ENCODE measurements at regions not wholly inside any gene's neighbourhood (a gene's known extent, or its start where the extent isn't known, plus 50 kb on each side); places are given as distances from the start of the nearest gene placed in this dataset.
"Not testable (repeated sequence)": the region's sequence is repeated elsewhere in the genome, so short reads cannot be mapped to it uniquely, and the experiment has no call there.

DNA sequence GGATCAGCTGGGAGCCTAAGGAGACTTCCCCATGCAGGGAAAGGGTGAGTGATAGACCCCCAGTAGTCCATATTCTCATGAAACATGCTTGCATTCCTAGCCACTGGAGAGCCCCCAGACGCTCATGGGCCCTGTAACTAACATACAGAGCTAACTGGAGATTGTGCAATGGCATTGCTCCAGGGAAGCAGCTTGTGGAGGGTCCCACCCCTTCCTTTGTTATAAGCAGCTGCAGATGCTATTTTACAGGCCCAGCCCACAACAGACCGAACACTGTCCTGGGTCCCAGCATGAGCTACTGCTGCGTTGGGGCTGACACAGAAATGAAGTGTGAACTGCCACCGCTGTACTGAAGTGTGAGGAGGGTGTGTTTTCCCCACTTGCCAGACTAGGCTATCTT lies 1465.7 kb upstream of the DIAPH2 start:
- intact Hi-C loops (cut with DNase I) = no loop called here
- DNase-seq (ENCODE audit: low spot score) = no peak

DNA sequence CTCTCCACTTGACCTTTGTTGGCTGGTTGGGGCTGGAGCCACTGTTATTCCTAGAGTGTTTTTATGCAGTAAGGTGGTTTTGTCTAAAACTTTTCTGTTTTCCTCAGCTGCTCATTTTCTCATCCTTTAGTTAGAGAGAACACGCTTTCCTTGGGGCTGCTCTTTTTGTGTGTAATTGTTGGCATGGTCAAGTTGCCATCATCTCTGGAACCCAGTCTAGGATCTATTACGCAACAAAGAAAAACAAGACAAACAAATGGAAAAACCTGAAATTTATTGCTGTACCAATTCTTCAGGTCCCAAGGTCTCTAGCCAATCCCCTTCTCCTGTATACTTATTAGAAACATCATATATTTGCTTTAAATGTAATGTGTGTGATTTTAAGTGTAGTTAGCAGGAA lies 1436.3 kb upstream of the DIAPH2 start:
- intact Hi-C loops (cut with DNase I) = no loop called here
- no peak for DNase-seq (ENCODE audit: low spot score)

DNA sequence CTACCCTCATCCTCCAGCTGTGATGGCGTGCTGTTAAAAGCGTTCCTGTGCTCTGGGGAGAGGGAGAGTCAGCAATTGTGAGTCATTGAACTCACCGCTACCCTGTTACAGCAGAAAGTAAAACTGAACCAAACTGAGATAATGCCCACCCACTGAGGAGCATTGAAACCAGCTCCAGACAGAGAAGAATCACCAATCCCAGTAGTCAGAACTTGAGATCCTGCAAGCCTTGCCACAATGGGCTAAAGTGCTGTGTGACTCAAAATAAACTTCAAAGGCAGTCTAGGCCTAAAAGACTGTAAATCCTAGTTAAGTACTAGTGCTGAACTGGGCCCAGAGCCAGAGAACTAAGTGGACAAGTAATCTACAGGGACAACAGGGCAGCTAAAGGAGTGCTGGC lies 1394.2 kb upstream of the DIAPH2 start:
- intact Hi-C loops (cut with DNase I) = no loop called here
- DNase-seq (ENCODE audit: low spot score) = no peak

GRCh38 chrX:95291561-95291960 lies 1393.1 kb upstream of the DIAPH2 start:
- intact Hi-C loops (cut with DNase I) = no loop called here
- DNase-seq (ENCODE audit: low spot score) = no peak

- intact Hi-C loops (cut with DNase I) = no loop called here
- no peak for DNase-seq (ENCODE audit: low spot score)
These were observed 1365.8 kb upstream of the DIAPH2 start for GRCh38 chrX:95318882-95319281.

- no peak for DNase-seq (ENCODE audit: low spot score)
- intact Hi-C loops (cut with DNase I) = no loop called here
These were observed 1359.5 kb upstream of the DIAPH2 start for GRCh38 chrX:95325185-95325584.

GRCh38 chrX:95330292-95330691 lies 1354.3 kb upstream of the DIAPH2 start:
- intact Hi-C loops (cut with DNase I) = no loop called here
- DNase-seq (ENCODE audit: low spot score) = no peak

GRCh38 chrX:95332530-95332929 lies 1352.1 kb upstream of the DIAPH2 start:
- no peak for DNase-seq (ENCODE audit: low spot score)
- intact Hi-C loops (cut with DNase I) = no loop called here

GRCh38 chrX:95346856-95347255 lies 1337.8 kb upstream of the DIAPH2 start:
- intact Hi-C loops (cut with DNase I) = no loop called here
- DNase-seq (ENCODE audit: low spot score) = no peak

GRCh38 chrX:95350774-95351488 lies 1333.7 kb upstream of the DIAPH2 start:
- intact Hi-C loops (cut with DNase I) = no loop called here
- no peak for DNase-seq (ENCODE audit: low spot score)

GRCh38 chrX:95367286-95367685 lies 1317.4 kb upstream of the DIAPH2 start:
- intact Hi-C loops (cut with DNase I) = no loop called here
- DNase-seq (ENCODE audit: low spot score) = no peak

- intact Hi-C loops (cut with DNase I) = no loop called here
- no peak for DNase-seq (ENCODE audit: low spot score)
These were observed 1301.8 kb upstream of the DIAPH2 start for GRCh38 chrX:95382799-95383198.

GRCh38 chrX:95383778-95384177 lies 1300.9 kb upstream of the DIAPH2 start:
- no peak for DNase-seq (ENCODE audit: low spot score)
- intact Hi-C loops (cut with DNase I) = no loop called here

GRCh38 chrX:95427389-95427788 lies 1257.3 kb upstream of the DIAPH2 start:
- DNase-seq (ENCODE audit: low spot score) = no peak
- intact Hi-C loops (cut with DNase I) = no loop called here

DNA sequence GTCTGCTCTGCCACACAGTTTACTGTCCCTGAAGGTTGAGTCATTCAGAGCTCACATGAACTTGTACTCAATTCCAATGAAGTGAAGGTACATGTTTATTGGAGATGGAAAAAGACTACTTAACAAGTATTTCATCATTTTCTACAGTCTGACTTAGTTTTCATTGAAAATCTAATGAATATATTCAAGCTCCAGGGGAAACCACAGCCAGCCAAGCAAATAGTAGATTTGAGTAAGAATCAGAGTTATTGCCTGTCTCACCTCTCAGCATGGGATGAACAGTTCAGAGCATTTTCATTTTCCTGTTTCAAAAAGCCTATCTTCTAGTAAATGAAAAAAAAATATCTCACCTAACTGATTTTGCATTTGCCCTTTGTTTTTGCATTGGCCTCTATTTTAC lies 1249.4 kb upstream of the DIAPH2 start:
- intact Hi-C loops (cut with DNase I) = no loop called here
- no peak for DNase-seq (ENCODE audit: low spot score)

- DNase-seq (ENCODE audit: low spot score) = no peak
- intact Hi-C loops (cut with DNase I) = no loop called here
These were observed 1242.8 kb upstream of the DIAPH2 start for GRCh38 chrX:95441836-95442235.

DNA sequence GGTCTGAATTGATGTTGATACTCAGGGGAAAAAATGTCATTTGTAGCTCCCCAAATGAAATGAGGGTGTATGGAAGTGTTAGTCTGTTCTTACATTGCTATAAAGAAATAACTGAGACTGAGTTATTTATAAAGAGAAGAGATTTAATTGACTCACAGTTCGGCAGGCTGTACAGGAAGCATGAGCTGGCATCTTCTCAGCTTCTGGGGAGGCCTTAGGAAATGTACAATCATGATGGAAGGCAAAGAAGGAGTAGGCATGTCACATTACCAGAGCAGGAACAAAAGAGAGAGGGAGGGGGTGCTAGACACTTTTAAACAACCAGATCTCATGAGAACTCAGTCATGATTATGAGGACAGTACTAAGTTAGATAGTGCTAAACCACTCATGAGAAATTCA lies 1199.9 kb upstream of the DIAPH2 start:
- no peak for DNase-seq (ENCODE audit: low spot score)
- intact Hi-C loops (cut with DNase I) = no loop called here

DNA sequence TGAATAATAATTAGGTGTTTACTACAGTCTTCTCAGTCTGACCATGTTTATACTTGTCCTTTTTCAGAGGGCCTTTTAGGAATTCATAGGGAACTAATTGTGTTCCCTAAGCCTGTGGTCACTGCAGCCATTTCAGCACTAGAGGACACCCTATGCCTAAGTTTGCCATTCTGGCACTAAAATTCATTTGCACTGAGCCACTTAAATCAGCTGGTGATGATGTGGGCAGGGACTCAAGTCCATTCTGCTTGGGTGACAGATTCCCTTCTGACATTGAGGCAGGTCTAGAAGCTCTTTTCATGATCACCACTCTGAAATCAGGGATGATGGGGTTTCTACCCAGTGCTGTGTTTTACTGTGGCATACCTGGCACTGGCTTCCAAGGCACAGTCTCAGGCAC lies 1178.9 kb upstream of the DIAPH2 start:
- DNase-seq (ENCODE audit: low spot score) = no peak
- intact Hi-C loops (cut with DNase I) = no loop called here

- DNase-seq (ENCODE audit: low spot score) = no peak
- intact Hi-C loops (cut with DNase I) = no loop called here
These were observed 1175.2 kb upstream of the DIAPH2 start for GRCh38 chrX:95509474-95509873.

DNA sequence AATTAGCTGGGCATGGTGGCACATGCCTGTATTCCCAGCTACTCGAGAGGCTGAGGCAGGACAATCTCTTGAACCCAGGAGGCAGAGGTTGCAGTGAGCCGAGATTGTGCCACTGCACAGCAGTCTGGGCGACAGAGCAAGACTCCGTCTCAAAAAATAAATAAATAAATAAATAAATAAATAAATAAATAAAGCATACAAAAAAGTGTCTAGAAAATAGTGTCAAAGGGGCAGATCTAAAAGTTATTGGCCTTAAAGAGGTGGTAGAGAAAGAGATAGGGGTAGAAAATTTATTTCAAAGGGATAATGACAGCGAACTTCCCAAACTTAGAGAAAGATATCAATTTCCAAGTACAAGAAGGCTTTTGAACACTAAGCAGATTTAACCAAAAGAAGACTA lies 1160.6 kb upstream of the DIAPH2 start:
- DNase-seq (ENCODE audit: low spot score); intact Hi-C loops (cut with DNase I): not testable (repeated sequence)

DNA sequence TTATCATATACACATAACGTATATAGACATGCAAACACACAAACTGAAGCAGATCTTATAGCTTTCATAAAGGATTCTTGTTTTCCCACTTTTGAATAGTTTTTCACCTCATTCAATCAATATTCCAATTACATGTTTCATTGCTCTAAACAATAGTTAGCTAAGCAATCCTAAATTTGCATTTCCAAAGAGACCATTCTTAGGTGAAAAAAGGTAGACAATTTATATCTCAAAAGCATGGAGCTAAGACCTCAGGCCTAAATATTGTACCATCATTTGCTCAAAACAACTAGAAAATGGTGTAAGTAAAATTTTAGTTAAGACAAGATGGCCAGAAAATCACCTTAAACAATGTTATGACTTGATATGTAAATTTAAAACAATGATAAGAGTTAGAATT lies 1148.5 kb upstream of the DIAPH2 start:
- intact Hi-C loops (cut with DNase I) = no loop called here
- DNase-seq (ENCODE audit: low spot score) = no peak

DNA sequence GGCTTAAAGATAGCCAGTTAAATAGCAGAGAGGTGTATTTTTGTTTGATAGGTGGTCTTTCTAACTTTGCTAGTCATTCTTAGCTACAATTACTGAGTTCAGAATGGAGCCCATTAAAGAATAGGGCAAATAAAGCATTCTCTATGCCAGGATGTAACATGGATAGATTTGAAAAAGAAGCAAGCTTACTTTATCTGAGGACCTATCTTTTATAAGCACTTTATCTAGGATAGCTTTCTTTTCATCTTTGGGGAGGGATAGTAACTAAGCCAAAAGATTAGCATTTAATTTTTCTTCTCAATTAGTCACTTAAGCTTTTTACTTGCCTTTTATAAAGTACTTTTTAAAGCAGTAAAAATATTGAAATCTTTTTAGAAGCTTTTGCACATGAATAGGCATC lies 1148.0 kb upstream of the DIAPH2 start:
- intact Hi-C loops (cut with DNase I) = no loop called here

More for the DNA sequence above, 1148.0 kb upstream of the DIAPH2 start:
- no peak for DNase-seq (ENCODE audit: low spot score)

All from posterior vena cava (tissue), 2 donors.